NCI-H2171 (cell line): ENCODE measurements at regions not wholly inside any gene's neighbourhood (a gene's known extent, or its start where the extent isn't known, plus 50 kb on each side); places are given as distances from the start of the nearest gene placed in this dataset.
"Not testable (repeated sequence)": the region's sequence is repeated elsewhere in the genome, so short reads cannot be mapped to it uniquely, and the experiment has no call there.

Experiments
- DNase-seq: peaks from one replicate; lab custom pipeline; 2025; lab: John Stamatoyannopoulos, UW

DNA sequence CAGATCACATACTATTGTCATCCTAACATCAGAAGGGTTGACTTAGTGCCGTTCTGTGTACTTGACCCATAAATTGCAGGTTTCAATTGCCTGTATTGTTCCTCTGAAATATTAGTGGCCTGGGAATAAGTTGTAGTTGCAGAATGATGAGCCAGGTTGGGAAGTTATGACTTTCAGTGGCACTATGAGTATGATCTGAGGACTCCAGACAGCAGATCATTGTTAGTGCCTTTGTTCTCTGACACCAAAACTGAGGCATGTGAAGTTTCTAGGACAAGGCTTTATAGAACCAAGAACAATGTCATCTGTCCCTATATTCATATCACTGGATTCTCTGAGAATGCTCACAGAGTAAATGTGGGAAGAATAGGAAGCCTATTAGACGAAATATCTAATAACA lies 403.7 kb downstream of the STK39 start:
- DNase-seq = no peak

DNA sequence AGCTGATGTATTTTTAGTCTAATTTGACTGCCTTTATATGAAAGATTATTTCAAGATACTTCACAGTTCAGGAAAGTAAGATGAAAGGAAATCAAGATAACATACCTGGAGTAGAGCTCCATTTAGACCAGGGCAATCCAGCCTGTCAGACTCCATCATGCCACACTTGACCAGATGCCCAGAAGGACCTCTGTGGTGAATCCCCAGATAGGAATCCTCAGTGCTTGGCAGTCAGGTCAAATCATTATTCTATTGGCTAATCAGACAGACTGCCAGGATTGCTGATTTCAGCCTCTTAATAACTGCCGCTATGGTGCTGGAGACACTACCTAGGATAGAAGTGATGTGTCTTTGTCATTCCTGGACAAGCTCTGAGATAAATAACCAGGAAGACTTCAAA lies 404.2 kb downstream of the STK39 start:
- DNase-seq = no peak

DNA sequence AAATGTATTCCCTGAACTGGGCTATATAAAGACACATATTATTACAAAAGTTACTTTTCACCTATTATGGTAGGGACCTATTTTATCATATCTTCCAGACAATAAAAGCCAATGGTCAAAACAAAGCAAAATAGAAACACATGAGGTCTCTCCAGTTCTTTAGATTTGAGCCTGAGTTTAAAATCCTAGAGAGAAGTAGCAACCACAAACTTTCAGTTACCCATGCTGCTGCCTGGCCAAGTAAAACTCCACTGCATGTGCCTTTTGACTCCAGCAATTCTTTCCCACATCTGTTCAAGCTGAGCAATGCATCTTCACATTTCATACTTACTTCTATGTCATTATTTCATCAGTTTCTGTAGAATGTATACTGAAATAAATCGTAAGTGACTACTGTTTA lies 405.3 kb downstream of the STK39 start:
- DNase-seq = no peak

DNA sequence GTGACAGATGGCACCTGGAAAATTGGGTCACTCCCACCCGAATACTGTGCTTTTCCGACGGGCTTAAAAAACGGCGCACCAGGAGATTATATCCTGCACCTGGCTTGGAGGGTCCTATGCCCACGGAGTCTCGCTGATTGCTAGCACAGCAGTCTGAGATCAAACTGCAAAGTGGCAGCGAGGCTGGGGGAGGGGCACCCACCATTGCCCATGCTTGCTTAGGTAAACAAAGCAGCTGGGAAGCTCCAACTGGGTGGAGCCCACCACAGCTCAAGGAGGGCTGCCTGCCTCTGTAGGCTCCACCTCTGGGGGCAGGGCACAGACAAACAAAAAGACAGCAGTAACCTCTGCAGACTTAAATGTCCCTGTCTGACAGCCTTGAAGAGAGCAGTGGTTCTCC lies 412.1 kb downstream of the STK39 start:
- not testable (repeated sequence) for DNase-seq

DNA sequence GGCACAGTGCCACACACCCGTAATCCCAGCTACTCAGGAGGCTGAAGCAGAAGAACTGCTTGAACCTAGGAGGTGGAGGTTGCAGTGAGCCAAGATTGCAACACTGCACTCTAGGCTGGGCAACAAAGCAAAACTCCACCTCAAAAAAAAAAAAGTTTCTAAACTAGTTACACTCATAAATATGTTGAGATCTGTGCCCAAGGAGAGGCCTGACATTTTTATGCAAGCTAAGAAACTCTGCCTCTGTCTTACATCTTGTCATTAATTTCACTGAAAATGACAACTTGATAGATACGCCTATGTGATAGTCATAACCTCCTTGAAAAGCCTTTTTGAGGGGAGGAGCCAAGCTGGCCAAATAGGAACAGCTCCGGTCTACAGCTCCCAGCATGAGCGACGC lies 412.7 kb downstream of the STK39 start:
- no peak for DNase-seq

DNA sequence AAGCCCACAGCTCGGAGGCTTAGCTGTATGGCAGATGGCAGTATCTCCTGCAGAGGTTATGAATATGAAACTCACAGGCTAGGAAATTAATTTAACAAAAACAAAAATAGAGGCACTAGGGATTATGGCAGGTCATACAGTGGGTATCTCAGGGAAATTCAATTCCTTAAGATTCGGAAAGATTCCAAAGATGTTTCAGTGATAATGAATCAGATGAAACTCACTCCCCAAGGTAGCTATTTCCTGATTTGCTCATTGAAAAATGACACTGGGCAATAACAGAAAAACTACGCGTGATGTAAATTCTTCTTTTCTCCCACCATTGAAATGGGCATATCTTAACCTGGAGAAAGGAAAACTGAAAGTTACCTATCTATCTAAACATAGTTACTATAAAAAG lies 414.1 kb downstream of the STK39 start:
- DNase-seq = no peak

DNA sequence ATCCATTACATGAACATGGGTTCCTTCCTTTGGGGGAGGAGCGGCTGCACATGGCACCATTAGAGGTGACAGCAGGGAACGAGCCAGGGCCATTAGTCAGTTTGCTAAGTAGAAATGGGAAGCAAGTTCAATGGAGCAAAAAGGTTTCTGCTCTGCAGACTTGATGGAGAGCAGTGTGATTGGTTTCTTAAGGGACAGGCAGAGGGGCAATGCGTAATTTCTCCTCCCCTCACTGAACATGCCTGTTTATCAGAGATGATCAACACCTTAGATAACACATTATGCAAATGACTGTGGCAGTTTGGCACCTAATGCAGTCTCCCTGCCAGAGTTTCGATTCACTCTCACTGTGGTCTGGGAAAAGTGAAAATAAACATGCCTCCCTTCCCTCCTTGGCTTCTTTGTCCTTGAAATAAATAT lies 414.5 kb downstream of the STK39 start:
- DNase-seq = peak; percentile 79

DNA sequence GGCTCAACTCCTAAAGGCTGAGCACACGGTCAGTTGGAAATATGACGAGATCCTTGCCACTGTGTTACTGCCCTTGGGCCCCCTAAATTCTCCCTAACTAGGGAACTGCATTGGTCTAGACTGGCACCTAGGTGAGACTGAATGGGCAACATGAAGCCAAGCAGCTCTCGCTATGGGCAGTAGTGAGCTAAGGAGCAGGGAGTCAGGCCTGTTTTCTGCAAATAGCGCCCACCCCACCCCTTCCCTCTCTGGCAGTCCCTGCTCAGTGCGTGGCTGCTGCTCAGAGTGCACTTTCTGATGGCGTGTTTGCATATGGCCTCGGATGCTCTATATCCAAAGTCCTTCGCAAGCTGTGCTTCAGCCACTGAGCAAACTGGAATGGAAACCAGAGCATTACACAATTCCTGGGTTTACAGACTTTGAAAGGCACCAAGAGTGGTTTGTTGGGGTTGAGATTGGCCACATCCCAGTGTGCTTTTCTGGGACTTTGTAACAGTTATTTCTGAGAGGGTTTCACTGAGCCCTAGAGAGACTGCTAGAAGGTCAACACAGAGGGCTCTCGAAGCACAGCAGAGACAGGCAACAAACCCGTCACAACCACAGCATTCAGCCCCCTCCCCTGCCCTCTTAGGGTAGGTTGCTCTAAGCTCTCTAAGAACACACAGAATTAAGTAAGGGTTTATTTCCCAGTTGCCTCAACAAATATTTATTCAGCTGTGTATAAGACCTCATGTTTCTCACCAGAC lies 419.9 kb downstream of the STK39 start:
- no peak for DNase-seq

DNA sequence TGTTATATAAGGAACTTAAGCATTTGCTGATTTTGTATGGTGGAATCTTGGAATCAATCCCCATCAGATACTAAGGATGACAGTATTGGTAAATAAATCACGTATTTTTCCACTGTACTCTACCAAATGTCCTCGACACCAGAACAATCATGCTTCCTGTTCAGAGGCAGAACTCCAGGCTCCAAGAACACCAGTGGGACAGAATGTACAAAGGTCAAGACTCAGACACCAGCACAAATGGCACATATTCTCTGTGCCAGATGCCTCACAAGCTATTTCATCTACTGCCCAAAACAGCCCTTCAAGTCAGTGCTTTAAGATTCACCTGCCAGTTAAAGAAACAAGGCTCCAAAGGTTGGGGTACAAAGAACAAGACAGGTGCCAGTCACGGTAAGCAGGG lies 420.5 kb downstream of the STK39 start:
- DNase-seq = no peak

DNA sequence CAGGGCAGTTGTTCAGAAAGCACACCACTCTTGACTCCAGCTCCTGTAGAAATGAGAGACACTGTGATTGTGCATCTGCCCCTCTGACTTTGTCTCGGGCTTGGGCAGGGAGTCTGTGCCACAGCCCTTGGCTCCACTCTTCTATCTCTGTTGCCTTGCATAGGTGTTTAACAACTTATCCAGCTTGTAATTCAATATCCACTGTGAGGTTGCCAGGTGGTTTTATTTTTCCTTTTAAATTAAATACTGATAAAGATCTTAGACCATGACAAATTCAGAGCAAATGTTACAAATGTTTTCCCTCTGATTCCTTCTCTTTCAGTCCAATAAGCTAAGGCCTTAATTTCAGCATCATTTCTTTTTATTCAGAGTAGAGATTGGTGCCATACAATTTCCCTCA lies 421.7 kb downstream of the STK39 start:
- peak; percentile 47 for DNase-seq

DNA sequence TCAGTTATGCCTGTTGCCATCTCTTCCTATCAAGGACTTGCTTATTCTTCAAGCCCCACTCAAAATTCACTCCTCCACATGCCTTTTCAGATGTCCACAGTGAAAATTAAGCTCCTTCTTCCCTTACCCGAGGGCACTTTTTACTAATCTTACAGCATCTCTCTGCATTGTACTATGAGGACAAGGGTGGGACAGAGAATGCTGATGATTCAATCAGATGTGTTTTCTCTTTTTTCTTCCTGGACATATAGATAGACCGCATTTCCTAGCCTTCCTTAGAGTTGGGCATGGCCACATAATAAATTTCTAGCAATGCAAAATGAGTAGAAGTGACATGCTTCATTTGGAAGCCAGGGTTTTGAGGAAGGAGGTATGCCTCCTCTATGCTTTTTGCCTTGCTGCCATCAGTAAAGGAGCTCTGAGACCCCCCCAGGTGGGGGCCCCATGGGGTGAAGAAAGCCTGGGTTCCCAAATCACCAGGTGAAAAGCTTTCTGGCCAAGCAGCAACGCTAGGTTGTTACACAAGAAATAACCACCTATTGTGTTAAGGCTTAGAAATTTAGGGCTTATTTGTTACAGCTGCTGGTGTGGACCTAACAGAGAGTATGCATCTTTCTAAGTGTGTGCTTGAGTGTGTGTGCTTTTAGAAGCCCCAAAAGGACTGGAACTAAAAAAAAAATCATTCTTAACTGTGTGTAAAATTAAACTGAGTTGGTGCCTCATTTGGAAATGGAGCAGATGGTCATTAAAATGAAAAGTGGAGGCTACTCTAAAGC lies 424.5 kb downstream of the STK39 start:
- no peak for DNase-seq

DNA sequence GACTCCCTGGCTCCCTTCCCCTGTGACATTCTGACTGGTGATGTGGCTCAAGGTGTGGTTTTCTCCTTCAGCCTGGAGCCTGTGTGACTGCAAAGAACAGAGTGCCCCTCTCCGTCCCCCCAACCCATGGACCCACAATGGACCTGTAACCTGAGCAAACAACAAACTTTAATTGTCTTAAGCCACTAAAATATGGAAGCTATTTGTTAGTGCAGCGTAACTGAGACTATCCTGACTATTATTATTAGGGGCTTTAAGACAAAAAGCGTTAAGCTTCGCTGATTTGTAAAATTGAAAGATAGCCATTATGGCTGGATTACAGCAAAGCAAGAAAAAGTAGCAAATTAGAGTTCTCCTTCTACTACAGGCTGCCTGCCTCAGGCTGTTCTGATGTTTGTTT lies 426.9 kb downstream of the STK39 start:
- no peak for DNase-seq

DNA sequence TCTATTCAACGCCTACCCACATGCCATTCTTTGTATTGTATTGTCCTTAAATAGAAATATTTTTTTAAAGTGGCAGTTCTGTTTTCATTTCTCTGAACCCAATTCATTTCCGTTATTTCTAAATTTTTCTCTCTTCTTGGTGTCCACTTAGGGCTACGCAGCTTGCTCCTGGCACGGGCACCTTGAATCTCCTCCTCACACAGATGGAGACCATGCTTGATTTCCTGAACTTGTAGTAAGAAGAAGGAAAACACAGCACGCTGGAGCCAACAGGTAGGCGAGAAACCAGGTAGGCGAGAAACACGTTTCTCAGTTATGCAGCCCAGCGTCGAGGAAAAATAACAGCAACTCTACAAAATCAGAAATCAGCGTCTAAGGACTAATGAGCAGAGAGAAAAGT lies 428.9 kb downstream of the STK39 start:
- no peak for DNase-seq

DNA sequence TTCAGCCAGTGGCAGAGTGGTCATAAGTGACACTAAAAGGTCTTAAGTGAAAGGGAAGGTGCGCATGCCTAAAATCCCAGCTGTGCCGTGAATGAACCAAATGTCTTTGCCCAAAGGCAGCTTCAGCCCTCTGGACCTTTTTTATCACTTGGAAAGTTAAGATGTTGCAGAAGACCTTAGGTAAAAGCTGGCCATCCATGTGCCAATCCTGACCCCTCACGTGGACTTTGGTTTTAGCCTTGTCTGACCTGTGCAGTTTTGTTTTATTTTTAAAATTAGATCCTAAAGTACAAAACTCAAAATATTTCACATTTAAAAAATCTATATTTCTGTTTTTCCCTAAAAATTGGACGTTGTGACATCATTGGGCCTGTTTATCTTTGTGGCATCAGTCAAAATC lies 429.5 kb downstream of the STK39 start:
- no peak for DNase-seq

DNA sequence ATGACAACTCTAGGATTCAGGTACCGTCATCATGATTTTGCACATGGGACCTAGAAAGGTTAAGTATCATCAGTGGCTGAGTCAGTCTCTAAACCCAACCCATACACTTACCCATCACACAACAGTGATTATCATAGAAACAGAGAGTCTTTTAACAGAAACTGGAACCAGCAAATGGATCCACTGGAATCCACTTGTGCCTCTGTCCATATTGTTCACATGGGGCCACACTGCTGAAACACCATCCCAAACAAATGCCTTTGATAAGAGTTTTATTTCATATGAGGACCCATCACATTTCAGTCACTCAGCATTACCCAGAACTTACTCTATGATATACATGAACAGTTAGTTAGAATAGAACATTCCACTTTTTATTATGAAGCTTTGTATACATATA lies 430.0 kb downstream of the STK39 start:
- DNase-seq = no peak

DNA sequence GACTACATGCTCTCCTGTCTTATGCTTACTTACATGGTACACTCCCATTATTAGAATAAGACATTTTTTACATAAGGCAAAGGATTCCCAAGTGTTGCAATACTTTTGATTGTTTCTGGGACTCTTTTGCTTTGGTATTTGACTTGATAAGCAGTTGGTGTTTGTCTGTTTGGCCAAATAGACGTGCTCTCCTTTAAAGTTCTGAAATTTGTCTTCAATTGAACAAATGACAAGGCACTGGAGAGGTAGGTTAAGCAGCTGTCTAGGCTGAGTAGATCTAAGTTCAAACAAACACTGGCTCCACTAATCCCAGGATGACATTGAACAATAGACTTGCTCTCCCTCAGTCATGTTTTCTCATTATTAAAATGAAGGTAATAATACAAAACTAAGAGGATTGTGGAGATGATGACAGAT lies 430.5 kb downstream of the STK39 start:
- no peak for DNase-seq

DNA sequence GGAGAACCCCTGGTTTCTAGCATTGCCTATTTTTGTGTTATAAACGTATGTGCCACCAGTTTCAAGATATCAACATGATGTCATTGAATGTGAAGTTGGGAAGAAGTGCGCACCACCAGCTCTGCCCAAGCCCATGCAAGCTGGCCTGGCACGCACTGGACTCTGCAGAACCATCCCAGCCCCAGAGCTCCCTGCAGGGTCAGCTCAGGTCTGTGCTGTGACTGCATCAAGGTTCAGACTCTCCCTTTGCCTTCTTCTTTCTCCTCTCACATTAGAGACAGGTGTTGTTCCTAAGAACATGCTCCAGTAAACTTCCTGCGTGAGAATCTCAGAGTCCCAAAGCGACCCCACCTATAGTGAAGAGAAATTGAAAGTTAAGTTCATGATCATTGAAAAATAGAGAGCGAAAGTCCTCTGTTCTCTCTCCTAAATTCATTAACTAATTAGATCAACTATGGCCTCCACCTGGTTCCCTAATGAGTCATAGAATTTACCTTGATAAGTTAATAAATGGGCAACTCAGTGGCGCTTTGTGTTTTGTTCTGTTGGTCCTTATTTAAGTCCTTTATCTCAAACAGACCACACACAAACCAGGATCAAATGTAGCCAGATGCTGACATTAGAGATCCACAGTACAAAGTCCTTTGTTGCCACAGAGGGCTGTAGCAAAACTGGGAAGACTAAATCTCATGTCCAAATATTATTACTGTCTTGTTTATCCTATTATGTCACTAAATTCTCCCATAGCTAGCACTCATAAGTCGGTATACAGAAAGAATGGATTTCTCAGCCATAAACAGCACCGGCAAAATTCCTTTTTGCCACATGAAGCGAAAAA lies 432.3 kb downstream of the STK39 start:
- DNase-seq = no peak

DNA sequence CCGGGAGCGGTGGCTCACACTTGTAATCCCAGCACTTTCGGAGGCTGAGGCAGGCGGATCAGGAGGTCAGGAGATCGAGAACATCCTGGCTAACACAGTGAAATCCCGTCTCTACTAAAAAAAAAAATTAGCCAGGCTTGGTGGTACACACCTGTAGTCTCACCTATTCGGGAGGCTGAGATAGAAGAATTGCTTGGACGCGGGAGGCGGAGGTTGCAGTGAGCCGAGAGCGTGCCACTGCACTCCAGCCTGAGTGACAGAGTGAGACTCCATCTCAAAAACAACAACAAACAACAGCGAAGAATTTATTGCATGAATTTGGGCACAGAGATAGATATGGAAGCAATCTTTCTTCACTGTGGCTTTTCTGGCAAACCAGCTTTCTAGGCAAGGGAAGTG lies 432.9 kb downstream of the STK39 start:
- not testable (repeated sequence) for DNase-seq

DNA sequence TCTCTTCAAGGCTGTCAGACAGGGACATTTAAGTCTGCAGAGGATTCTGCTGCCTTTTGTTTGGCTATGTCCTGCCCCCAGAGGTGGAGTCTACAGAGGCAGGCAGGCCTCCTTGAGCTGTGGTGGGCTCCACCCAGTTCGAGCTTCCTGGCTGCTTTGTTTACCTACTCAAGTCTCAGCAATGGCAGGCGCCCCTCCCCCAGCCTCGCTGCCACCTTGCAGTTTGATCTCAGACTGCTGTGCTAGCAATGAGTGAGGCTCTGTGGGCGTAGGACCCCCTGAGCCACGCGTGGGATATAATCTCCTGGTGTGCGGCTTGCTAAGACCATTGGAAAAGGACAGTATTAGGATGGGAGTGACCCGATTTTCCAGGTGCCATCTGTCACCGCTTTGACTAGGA lies 437.6 kb downstream of the STK39 start:
- not testable (repeated sequence) for DNase-seq

DNA sequence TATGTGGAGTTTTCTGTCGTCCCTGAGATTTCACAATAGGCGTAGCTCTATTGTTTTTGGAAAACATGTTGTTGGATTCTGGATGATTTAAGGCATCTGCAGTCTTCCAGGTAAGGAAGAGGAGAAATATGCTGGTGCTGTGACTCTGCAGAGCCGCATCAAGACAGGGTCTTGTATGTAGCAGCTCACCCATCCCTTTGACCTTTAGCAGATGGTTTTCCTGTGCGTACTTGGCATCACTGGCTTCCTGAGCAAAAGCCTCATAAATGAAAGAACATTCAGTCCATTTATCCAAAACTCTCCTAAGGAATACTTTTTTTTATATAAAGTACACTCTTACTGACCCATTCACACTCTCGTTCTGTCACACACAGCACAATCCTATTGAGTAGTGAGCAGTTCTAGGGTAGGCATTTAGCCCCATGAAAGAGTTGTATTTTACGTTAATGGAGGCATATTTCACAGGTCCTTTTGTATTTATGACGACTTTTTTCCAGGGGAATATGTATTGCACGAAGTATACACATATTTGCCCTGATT lies 443.9 kb downstream of the STK39 start:
- no peak for DNase-seq

DNA sequence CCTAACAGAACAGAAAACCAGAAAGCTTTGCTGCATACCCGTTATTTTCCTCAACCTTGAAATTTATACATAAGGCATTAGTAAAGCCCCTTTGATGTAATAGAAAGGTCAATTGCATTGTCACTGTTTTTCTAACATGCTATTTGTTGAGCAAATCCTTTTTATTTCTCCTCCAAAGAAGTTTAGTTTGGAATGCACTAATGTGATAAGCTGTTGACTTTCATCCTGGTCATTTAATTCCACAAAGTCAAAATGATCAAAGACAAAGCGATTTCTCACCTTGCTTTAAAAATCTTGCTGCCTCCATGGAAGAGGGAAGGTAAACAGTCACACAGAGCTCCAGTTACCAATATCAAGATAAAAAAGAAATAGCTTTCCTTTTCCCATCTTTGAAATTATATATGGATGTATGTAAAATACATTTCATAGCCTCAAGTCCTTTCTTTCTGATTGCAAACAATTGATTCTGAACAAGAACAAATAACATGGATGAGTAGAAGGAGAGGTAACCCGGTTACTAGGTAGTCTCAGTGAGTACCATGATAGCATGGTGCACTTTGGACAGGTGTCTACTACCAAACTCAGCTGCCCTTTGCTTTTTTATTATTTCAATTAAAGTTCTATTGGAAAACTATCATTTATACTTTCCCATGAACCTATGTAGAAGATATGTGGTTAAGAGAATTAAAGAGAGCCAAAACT lies 452.7 kb downstream of the STK39 start:
- DNase-seq = no peak

DNA sequence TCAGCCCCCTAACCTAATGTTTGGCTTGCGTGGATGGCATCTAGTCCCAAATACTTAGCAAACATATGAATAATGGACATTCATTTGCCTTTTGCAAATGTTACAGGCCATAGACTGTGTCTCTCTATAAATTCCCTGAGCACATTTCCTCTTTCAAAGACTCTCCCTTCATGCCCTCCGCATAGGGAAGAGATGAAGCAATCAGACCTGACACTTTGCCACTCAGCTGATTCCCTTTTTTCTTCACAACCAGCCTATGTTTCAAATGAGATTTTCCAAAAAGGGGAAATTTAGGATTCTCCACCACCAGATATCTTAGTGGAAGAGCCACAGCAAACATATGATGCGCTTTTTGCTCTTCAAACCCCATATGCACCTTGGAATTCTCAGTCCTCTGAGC lies 453.7 kb downstream of the STK39 start:
- DNase-seq = no peak
